Transverse colon (tissue), 4 donors: ENCODE measurements at regions not wholly inside any gene's neighbourhood (a gene's known extent, or its start where the extent isn't known, plus 50 kb on each side); places are given as distances from the start of the nearest gene placed in this dataset.
A peak's percentile ranks its signal among the peaks of the same experiment; 100 is the strongest.

ENCODE experiments used
- DNase-seq: peaks from one replicate; pipeline ENCODE4 v3.0.0-alpha.2; 2019
- H3K27ac ChIP-seq, 4 donors: fragments of 200-600 bp; sonication (generic); 2 replicates each; pipeline ENCODE4 v1.5.1; 2016 to 2018; ENCODE audit warnings: inconsistent platforms in 4 of 4
- H3K27me3 ChIP-seq: fragments of 200-600 bp; sonication (generic); 2 replicates; pipeline ENCODE4 v1.5.1; 2017; ENCODE audit warnings: inconsistent platforms
- H3K36me3 ChIP-seq, 4 donors: fragments of 200-600 bp; sonication (generic); 2 replicates each; pipeline ENCODE4 v1.5.1; 2017 to 2019; ENCODE audit warnings: inconsistent platforms in 4 of 4
- H3K4me1 ChIP-seq, 4 donors: fragments of 200-600 bp; sonication (generic); 2 replicates each; pipeline ENCODE4 v1.5.1; 2017 to 2020; ENCODE audit warnings: inconsistent platforms in 4 of 4
- H3K4me3 ChIP-seq, 4 donors: fragments of 200-600 bp; sonication (generic); 1 replicate in 1 of 4; 2 replicates in 3 of 4; pipeline versions ENCODE4 v1.5.1 to v1.6.1; 2017 to 2019; ENCODE audit warnings: inconsistent platforms in 4 of 4
- H3K9me3 ChIP-seq, 2 donors: fragments of 200-600 bp; sonication (generic); 2 replicates each; pipeline ENCODE4 v1.5.1; 2017 to 2019; ENCODE audit warnings: inconsistent platforms in 2 of 2
- EP300 ChIP-seq: sonication (generic); formaldehyde crosslinking; IDR thresholded peaks from one replicate; pipeline ENCODE4 v1.6.1; 2017; ENCODE audit warnings: antibody characterized with exemption, low read depth
- POLR2A ChIP-seq: fragments of 450-650 bp; IDR thresholded peaks from one replicate; pipeline ENCODE4 v1.6.1; 2016; ENCODE audit warnings: antibody characterized with exemption, mild to moderate bottlenecking, moderate library complexity
- POLR2AphosphoS5 ChIP-seq, 3 donors: sonication (generic); formaldehyde crosslinking; IDR thresholded peaks; one replicate each; pipeline ENCODE4 v1.6.1; 2016; ENCODE audit warnings: antibody characterized with exemption in 3 of 3
- WGBS, 2 donors: methylation state at CpG; one replicate each; pipeline ENCODE4 v1.1.5; 2018; ENCODE audit warnings: low coverage in 1 of 2; 5-methylcytosine and 5-hydroxymethylcytosine counted together
- in situ Hi-C, 4 donors: fragments of 200-750 bp; cut with MboI; loops; one replicate each; pipeline versions ENCODE4 v1.15.0 to v1.15.1; 2017; ENCODE audit warnings: low sequenced_read_pairs in 3 of 4, low pct_ligation_motif_present in 1 of 4, low pct_unique_long_range_greater_than_20kb in 1 of 4
- intact Hi-C: fragments of 100-400 bp; cut with DNase I; formaldehyde crosslinking; loops from one replicate; pipeline ENCODE4 v1.15.1; 2023; ENCODE audit warnings: low total_unique reads
- TF ChIP-seq, protein P1 (sequence below), 5 experiments: fragments of 200-600 bp in 3 of 5; fragments of 450-650 bp in 2 of 5; sonication (generic) in 3 of 5; IDR thresholded peaks; 1 replicate in 2 of 5; 2 replicates in 3 of 5; pipeline ENCODE4 v1.5.1; 2016 to 2017; ENCODE audit warnings: antibody characterized with exemption in 5 of 5, inconsistent platforms in 3 of 5, mild to moderate bottlenecking in 2 of 5, moderate library complexity in 1 of 5

GRCh38 chr3:163018664-163019063, 1522.1 kb downstream of the OTOL1 start:
- TF ChIP-seq POLR2A (no peak), EP300 (no peak)
- TF ChIP-seq, protein P1, sequence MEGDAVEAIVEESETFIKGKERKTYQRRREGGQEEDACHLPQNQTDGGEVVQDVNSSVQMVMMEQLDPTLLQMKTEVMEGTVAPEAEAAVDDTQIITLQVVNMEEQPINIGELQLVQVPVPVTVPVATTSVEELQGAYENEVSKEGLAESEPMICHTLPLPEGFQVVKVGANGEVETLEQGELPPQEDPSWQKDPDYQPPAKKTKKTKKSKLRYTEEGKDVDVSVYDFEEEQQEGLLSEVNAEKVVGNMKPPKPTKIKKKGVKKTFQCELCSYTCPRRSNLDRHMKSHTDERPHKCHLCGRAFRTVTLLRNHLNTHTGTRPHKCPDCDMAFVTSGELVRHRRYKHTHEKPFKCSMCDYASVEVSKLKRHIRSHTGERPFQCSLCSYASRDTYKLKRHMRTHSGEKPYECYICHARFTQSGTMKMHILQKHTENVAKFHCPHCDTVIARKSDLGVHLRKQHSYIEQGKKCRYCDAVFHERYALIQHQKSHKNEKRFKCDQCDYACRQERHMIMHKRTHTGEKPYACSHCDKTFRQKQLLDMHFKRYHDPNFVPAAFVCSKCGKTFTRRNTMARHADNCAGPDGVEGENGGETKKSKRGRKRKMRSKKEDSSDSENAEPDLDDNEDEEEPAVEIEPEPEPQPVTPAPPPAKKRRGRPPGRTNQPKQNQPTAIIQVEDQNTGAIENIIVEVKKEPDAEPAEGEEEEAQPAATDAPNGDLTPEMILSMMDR (IDR thresholded peaks at IDR 0.05), result no peak
- intact Hi-C loops, result no loop called here
- DNase-seq, result no peak
- no peaks in the 10 kb centered on the region for H3K4me1 ChIP-seq
- H3K27me3 ChIP-seq, result no peaks in the 10 kb centered on the region
- in situ Hi-C loops, result no loop called here
- H3K9me3 ChIP-seq, result no peaks in the 10 kb centered on the region
- WGBS, 2 donors, result 90 to 100% methylated on average over 1 to 5 of the region's 7 CpGs
- no peak overlapping the region for H3K27ac ChIP-seq
- H3K4me3 ChIP-seq, result no peak overlapping the region
- no peaks in the 10 kb centered on the region for H3K36me3 ChIP-seq

DNA sequence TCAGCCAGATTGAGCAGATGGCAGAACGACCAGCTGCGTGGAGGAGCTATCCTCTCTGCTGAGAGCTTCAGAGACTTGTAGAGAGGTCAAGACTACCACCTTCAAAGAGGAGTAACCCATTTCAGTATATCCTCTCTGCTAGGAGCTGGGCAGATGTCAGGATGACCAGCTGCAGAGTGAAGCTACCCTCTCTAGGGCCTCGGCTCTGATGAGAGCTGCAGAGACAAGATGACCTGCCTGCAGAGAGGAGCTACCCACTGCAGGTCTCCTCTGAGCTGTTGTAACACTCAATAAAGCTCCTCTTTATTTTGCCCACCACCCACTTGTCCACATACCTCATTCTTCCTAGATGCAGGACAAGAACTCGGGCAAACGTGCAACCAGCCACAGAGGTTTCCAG, 1522.7 kb downstream of the OTOL1 start:
- TF ChIP-seq POLR2AphosphoS5 (IDR thresholded peaks at IDR 0.05) (no peak), POLR2A (no peak)
- H3K36me3 ChIP-seq, result no peaks in the 10 kb centered on the region
- WGBS, 2 donors, result 62 to 100% methylated on average over 2 to 5 of the region's 5 CpGs

GRCh38 chr3:163033652-163034051, 1537.0 kb downstream of the OTOL1 start:
- no peak for TF ChIP-seq EP300
- TF ChIP-seq, protein P1 (IDR thresholded peaks at IDR 0.05), result no peak
- TF ChIP-seq POLR2A, result no peak
- TF ChIP-seq POLR2AphosphoS5 (IDR thresholded peaks at IDR 0.05), result no peak
- no peak for DNase-seq
- WGBS, 2 donors, result 71 to 82% methylated on average over 4 of the region's 4 CpGs
- H3K4me1 ChIP-seq, result no peaks in the 10 kb centered on the region
- no peak overlapping the region for H3K4me3 ChIP-seq
- no peaks in the 10 kb centered on the region for H3K27me3 ChIP-seq
- intact Hi-C loops (no loop called here), in situ Hi-C loops (no loop called here)
- no peaks in the 10 kb centered on the region for H3K9me3 ChIP-seq
- H3K36me3 ChIP-seq, result no peaks in the 10 kb centered on the region
- H3K27ac ChIP-seq, result no peak overlapping the region

More for the DNA sequence above, 1522.7 kb downstream of the OTOL1 start:
- intact Hi-C loops, result no loop called here
- Histone ChIP-seq H3K27ac (no peak overlapping the region), H3K4me3 (no peak overlapping the region), H3K27me3 (no peaks in the 10 kb centered on the region), H3K9me3 (no peaks in the 10 kb centered on the region), H3K4me1 (no peaks in the 10 kb centered on the region)
- no peak for DNase-seq
- in situ Hi-C loops, result no loop called here

- Histone ChIP-seq H3K27me3 (no peaks in the 10 kb centered on the region), H3K4me1 (no peaks in the 10 kb centered on the region), H3K27ac (no peak overlapping the region), H3K36me3 (no peaks in the 10 kb centered on the region), H3K9me3 (no peaks in the 10 kb centered on the region), H3K4me3 (no peak overlapping the region)
- intact Hi-C loops (no loop called here), in situ Hi-C loops (no loop called here)
- WGBS, 2 donors, result 64 to 73% methylated on average over 2 to 3 of the region's 3 CpGs
- DNase-seq, result no peak
- TF ChIP-seq POLR2AphosphoS5 (IDR thresholded peaks at IDR 0.05), result no peak
- TF ChIP-seq EP300, result no peak
- TF ChIP-seq, protein P1 (IDR thresholded peaks at IDR 0.05), result no peak
- TF ChIP-seq POLR2A, result no peak
Observed at GRCh38 chr3:163039636-163040035, 1543.0 kb downstream of the OTOL1 start.

DNA sequence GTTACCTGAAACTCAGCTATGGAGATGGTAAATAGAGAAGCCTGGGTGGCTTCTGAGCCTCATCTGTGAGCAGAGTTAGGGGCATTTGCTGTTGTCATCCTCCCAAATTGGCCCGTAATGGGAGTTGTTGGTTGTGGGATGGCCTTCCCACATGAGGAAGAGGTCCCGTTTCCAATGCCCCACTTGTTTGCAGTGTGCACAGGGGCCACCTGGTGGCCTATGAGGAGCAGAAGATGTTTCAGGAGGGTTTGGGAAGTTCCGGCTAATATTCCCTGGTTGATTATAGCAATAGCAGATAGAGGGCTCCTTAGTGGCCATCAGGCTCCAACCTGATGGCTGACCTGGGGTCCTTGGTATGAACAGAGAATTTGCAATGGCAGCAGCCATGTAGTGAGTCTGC, 1546.5 kb downstream of the OTOL1 start:
- TF ChIP-seq, protein P1 (IDR thresholded peaks at IDR 0.05), result peak in 2 of 5 experiments; percentile 9 to 14
- TF ChIP-seq POLR2A (no peak), EP300 (no peak), POLR2AphosphoS5 (IDR thresholded peaks at IDR 0.05) (no peak)
- no peak for DNase-seq
- no peaks in the 10 kb centered on the region for H3K27me3 ChIP-seq
- intact Hi-C loops, result no loop called here
- H3K4me1 ChIP-seq, result no peaks in the 10 kb centered on the region
- no peaks in the 10 kb centered on the region for H3K36me3 ChIP-seq
- H3K9me3 ChIP-seq, result no peaks in the 10 kb centered on the region
- H3K27ac ChIP-seq, result no peak overlapping the region
- H3K4me3 ChIP-seq, result no peak overlapping the region
- 13 to 22% methylated on average over 3 of the region's 3 CpGs for WGBS, 2 donors
- in situ Hi-C loops, result no loop called here
